A673 (cell line): ENCODE measurements at regions not wholly inside any gene's neighbourhood (a gene's known extent, or its start where the extent isn't known, plus 50 kb on each side); places are given as distances from the start of the nearest gene placed in this dataset.
A peak's percentile ranks its signal among the peaks of the same experiment; 100 is the strongest.

Experiments used
- BruUV-seq: library from RNA; stranded (reverse); fragments of 400-500 nt; replicated peaks from 2 replicates; lab custom pipeline; 2021; lab: Mats Ljungman, UMichigan
- CTCF ChIA-PET: fragments of 300-600 bp; sonication (Branson Sonifier 250); formaldehyde crosslinking; loops from one replicate; lab custom pipeline; 2022; ENCODE audit warnings: antibody characterized with exemption; lab: Charles Lee
- POLR2A ChIA-PET: fragments of 300-600 bp; sonication (Branson Sonifier 250); formaldehyde crosslinking; loops from one replicate; lab custom pipeline; 2022; ENCODE audit warnings: antibody characterized with exemption; ENCODE audit not compliant: low non-redundant PET; lab: Charles Lee
- DNase-seq: peaks from one replicate; pipeline ENCODE4 v3.0.0-alpha.2; 2015; ENCODE audit warnings: low spot score
- H3K27ac ChIP-seq: fragments of 200-600 bp; sonication (generic); 2 replicates; pipeline ENCODE4 v1.5.1; 2016; ENCODE audit warnings: mixed run types, low read depth, mild to moderate bottlenecking, mixed read lengths, antibody characterized with exemption, low read length; ENCODE audit not compliant: poor library complexity, severe bottlenecking
- H3K27me3 ChIP-seq: fragments of 200-600 bp; sonication (generic); replicated peaks from 2 replicates; pipeline ENCODE4 v1.6.1; 2017; ENCODE audit warnings: mixed run types, low read depth, mild to moderate bottlenecking, mixed read lengths, antibody characterized with exemption, low read length; ENCODE audit not compliant: insufficient read depth, poor library complexity
- H3K36me3 ChIP-seq: fragments of 200-600 bp; sonication (generic); 2 replicates; pipeline ENCODE4 v1.6.1; 2016; ENCODE audit warnings: mixed run types, mild to moderate bottlenecking, mixed read lengths, antibody characterized with exemption, low read length; ENCODE audit not compliant: insufficient read depth, poor library complexity, severe bottlenecking
- H3K4me1 ChIP-seq: fragments of 200-600 bp; sonication (generic); 2 replicates; pipeline ENCODE4 v1.6.1; 2017; ENCODE audit warnings: mixed run types, mild to moderate bottlenecking, mixed read lengths, antibody characterized with exemption, low read length; ENCODE audit not compliant: insufficient read depth, poor library complexity, severe bottlenecking
- H3K4me3 ChIP-seq: fragments of 200-600 bp; sonication (generic); 2 replicates; pipeline ENCODE4 v1.5.1; 2016; ENCODE audit warnings: low read depth, mixed run types, mild to moderate bottlenecking, mixed read lengths, low read length; ENCODE audit not compliant: poor library complexity, severe bottlenecking
- H3K9me3 ChIP-seq: fragments of 200-600 bp; sonication (generic); 2 replicates; pipeline ENCODE4 v1.6.1; 2016; ENCODE audit warnings: mixed run types, low read depth, mild to moderate bottlenecking, mixed read lengths, antibody characterized with exemption, low read length; ENCODE audit not compliant: poor library complexity, severe bottlenecking
- CTCF ChIP-seq: fragments of 300-800, 200-600 bp; sonication (generic); conservative IDR thresholded peaks from 2 replicates; pipeline ENCODE4 v1.5.1; 2017; ENCODE audit warnings: low read depth, mild to moderate bottlenecking, antibody characterized with exemption, low read length, moderate library complexity, mixed read lengths
- EZH2 ChIP-seq: fragments of 200-600 bp; sonication (generic); IDR thresholded peaks from 2 replicates; pipeline ENCODE4 v1.6.1; 2017; ENCODE audit warnings: borderline replicate concordance, low read depth, mild to moderate bottlenecking, mixed read lengths, antibody characterized with exemption, low read length; ENCODE audit not compliant: poor library complexity, severe bottlenecking
- intact Hi-C: fragments of 100-400 bp; cut with micrococcal nuclease; formaldehyde crosslinking; loops from one replicate; pipeline ENCODE4 v1.10.0; 2022; ENCODE audit not compliant: unreplicated experiment

DNA sequence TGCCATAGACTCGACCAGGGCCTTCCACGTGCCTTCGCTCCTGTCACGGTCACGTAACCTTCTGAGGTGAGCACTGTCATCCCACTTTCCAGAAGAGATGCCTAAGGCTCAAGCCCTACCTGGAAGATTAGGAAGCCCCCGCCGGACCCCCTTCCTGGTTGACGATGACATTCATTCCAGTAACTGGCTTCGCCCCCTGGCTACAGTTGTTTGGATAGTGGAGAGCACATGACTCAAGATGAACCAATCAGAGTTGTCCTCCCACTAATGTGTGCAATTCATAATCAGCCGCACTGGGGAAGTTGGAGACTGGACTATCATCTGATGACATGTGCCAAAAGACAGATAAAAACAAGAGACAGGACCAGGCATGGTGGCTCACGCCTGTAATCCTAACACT, 104.0 kb upstream of the GJB5 start:
- ChIA-PET CTCF (no interaction called here), POLR2A (no interaction called here)
- H3K4me3 ChIP-seq = no peak overlapping the region
- BruUV-seq = no TSS peak
- H3K4me1 ChIP-seq = no peaks in the 10 kb centered on the region
- H3K9me3 ChIP-seq = no peaks in the 10 kb centered on the region
- peaks cover 62% of the 10 kb centered on the region for H3K27me3 ChIP-seq
- intact Hi-C loops = no loop called here
- DNase-seq = no peak
- no peak overlapping the region for H3K27ac ChIP-seq
- H3K36me3 ChIP-seq = no peaks in the 10 kb centered on the region
- TF ChIP-seq CTCF (no peak), EZH2 (no peak)

- peaks cover 56% of the 10 kb centered on the region for H3K27me3 ChIP-seq
- no peak overlapping the region for H3K27ac ChIP-seq
- CTCF ChIA-PET = no interaction called here
- DNase-seq = peak; percentile 0
- no peaks in the 10 kb centered on the region for H3K4me1 ChIP-seq
- POLR2A ChIA-PET = no interaction called here
- H3K36me3 ChIP-seq = no peaks in the 10 kb centered on the region
- no peaks in the 10 kb centered on the region for H3K9me3 ChIP-seq
- no TSS peak for BruUV-seq
- intact Hi-C loops = no loop called here
- no peak overlapping the region for H3K4me3 ChIP-seq
- TF ChIP-seq CTCF (no peak), EZH2 (no peak)
Observed at GRCh38 chr1:34653110-34653509, 101.7 kb upstream of the GJB5 start.

DNA sequence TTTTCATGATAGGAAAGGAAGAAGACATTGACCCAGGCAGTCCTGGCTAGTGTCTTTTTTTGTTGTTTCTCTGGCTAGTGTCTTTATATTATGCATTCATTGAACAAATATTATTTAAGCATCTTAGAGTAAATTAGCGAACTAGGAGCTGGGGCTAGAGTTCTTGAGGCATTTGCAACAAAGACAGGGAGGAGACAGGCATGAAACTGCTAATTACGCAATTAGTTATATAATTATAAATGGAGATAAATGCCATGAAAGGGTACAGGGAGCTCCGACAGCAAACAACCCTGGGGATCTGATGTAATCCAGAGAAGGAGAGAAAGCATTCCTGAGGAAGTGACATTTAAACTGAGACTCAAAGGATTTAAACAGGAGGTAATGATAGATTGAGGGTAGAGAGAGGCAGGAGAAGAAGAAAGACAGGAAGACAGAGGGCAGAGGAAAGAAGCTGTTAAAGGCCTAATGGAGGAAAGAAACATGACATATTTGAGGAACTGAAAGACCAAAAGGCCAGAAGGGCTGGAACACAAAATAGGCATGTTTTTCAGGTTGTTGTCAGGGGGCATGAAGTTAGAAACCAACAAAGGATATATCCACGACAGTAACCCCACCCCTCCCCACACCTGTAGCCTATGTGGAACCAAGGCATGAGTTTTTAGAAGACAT, 99.5 kb upstream of the GJB5 start:
- Histone ChIP-seq H3K27ac (no peak overlapping the region), H3K9me3 (no peaks in the 10 kb centered on the region), H3K4me3 (no peak overlapping the region), H3K36me3 (no peaks in the 10 kb centered on the region), H3K27me3 (peaks cover 35% of the 10 kb centered on the region), H3K4me1 (no peaks in the 10 kb centered on the region)
- no TSS peak for BruUV-seq
- intact Hi-C loops = no loop called here
- TF ChIP-seq EZH2 (no peak), CTCF (no peak)
- no peak for DNase-seq
- ChIA-PET POLR2A (no interaction called here), CTCF (no interaction called here)
